ENCODE measurements at regions not wholly inside any gene's neighbourhood (a gene's known extent, or its start where the extent isn't known, plus 50 kb on each side); places are given as distances from the start of the nearest gene placed in this dataset.
A peak's percentile ranks its signal among the peaks of the same experiment; 100 is the strongest.

GRCh38 chr11:103673773-103674172 lies 362.7 kb upstream of the DDI1 start:
- no peak for DNase-seq

- DNase-seq = no peak
These were observed 360.0 kb upstream of the DDI1 start for GRCh38 chr11:103676413-103676812.

GRCh38 chr11:103680826-103681225 lies 355.6 kb upstream of the DDI1 start:
- DNase-seq = no peak

DNA sequence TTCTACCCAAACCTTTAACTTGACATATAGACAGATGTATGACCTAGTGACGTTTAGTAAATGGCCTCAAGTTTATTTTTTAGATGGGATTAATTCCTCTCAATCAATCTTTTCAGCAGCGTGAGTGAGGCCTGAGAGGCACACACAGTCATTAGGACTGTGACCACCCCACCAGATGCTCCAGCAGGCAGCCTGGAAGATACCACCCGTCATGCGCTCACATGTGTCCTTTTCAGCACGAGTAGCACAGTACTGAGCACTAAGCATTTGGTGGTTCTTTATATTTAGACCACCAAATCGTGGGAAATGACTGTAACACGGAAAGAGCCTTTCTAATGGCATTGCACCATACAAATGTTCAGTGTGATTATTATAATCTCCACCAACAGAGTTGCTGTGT lies 354.6 kb upstream of the DDI1 start:
- no peak for DNase-seq

- peak; percentile 58 for DNase-seq
These were observed 353.9 kb upstream of the DDI1 start for GRCh38 chr11:103682318-103683184.

DNA sequence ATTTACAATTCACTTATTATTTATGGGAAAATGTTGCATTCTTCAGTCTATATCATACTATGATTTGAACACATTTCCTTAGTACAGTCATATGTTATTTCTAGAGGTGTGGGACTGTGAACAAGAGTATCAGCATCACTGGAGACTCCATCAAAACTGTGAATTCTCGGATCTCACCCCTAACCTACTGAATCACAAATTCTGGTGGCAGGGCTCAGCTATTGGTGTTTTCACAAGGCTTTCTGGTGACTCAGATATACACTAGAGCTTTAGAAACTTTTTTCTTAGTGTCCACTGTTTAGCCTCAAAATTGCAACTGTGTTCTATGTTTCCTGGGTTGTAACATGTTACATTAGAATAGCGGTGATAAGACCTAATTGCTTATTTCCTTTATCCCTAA lies 352.9 kb upstream of the DDI1 start:
- DNase-seq = no peak

- DNase-seq = no peak
These were observed 347.5 kb upstream of the DDI1 start for GRCh38 chr11:103688924-103689323.

GRCh38 chr11:103690356-103690755 lies 346.1 kb upstream of the DDI1 start:
- DNase-seq = no peak

GRCh38 chr11:103696123-103696522 lies 340.3 kb upstream of the DDI1 start:
- no peak for DNase-seq

- DNase-seq = no peak
These were observed 337.2 kb upstream of the DDI1 start for GRCh38 chr11:103699216-103699615.

- DNase-seq = no peak
These were observed 336.8 kb upstream of the DDI1 start for GRCh38 chr11:103699656-103700055.

- DNase-seq = no peak
These were observed 335.8 kb upstream of the DDI1 start for GRCh38 chr11:103700622-103701021.

DNA sequence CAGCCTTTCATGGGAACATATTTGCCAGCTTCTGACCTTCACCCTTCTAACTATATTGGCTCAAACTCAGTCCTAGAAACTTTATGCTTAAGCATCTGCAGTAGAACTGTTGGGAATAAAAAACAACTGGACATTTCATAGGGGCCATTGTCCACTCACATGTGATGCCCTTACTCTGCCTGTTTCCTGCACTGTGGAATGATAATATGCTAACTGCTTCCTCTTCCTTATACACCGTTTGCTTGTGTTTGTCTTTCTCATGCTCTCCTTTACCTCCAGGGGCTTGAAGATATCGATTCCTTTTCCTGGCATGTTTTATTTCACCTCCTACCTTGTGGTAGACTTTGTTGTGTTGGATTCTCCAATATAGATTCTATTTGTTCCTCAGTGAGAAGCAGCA lies 333.0 kb upstream of the DDI1 start:
- DNase-seq = no peak

- DNase-seq = no peak
These were observed 332.5 kb upstream of the DDI1 start for GRCh38 chr11:103703954-103704353.

- no peak for DNase-seq
These were observed 330.8 kb upstream of the DDI1 start for GRCh38 chr11:103705642-103706041.

DNA sequence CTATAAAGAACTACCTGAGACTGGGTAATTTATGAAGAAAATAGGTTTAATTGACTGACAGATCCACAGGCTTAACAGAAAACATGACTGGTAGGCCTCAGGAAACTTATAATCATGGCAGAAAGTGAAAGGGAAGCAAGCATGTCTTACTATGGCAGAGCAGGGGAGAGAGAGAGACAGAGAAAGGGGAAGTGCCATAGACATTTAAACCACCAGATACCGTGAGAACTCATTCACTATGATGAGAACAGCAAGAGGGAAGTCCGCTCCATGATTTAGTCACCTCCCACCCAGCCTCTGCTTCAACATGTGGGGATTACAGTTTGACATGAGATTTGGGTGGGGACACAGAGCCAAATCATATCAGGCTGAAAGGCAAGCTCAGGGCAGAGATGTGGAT lies 327.1 kb upstream of the DDI1 start:
- DNase-seq = no peak

DNA sequence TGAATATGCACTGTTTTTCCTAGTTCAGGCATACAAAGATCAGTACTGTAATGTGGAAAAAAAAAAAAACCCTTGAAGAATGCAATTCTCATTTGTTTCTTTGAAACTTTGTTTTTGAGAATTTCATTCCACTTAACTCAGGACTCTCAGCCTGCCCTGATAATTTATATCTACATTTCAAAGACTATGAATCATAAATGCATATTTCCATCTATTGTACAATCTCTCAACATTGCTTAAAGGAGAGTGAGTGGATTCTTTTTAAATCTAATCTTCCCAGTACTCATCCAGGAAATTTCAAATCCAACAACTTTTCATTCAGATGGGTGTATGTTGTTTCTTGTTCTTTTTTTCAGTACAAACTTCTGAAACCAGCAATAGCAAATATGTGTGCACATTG lies 322.2 kb upstream of the DDI1 start:
- DNase-seq = no peak

- no peak for DNase-seq
These were observed 320.1 kb upstream of the DDI1 start for GRCh38 chr11:103716363-103716762.

- DNase-seq = no peak
These were observed 309.2 kb upstream of the DDI1 start for GRCh38 chr11:103727262-103727661.

GRCh38 chr11:103729617-103730016 lies 306.8 kb upstream of the DDI1 start:
- DNase-seq = no peak

DNA sequence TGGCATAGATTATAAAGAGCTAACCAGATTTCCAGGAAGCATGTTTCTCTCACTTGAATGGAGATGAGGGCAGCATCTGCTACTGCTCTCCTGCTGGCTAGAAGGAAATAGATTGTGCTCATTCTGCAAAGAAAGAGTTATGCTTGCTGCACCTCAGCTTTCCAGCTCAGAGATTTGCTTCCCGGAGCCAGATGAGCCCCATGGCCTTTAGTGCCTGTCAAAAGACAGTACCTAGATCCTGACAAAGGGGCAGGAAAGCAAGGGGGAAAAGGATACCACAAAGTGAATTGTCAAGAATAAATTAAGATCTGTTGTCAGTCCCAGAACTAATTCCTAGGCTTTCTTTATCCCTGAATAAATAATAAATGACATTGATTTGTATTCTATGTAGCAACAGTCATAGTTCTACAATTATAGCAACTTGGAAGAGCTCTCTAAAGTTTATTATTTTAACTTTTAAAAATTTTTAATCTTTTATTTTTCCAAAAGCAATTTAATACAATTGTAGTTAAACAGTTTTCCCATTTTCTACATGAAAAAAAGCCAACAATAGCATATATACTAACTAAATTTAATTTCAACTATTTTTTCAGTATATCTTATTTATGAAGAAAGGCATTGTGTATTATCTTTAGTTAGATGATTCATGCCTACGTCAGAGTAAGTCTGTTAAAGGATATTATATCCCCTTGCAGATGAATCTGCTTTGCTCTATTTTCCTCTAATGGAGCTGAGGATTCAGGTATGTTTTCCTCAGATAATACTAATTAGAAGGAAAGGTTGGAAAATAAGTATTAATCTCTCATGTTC lies 306.1 kb upstream of the DDI1 start:
- no peak for DNase-seq

DNA sequence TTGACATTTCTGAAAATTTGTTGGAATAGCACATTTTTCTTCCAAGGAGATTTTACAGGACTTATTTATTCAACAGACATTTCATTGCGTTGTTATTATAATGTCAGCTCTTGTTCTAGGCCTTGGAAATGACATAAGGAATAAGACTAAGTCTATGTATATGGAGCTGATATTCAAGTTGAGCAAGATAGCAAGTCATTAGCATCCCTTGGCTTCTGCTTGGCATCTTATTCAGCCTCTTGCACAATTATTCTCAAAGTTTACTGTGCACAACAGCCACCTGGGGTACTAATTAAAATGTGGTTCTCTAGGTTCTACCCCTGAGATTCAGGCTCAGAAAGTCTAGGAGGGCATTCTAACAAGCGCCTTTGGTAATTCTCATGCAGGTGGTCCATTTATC lies 304.8 kb upstream of the DDI1 start:
- DNase-seq = no peak

GRCh38 chr11:103733889-103734288 lies 302.6 kb upstream of the DDI1 start:
- DNase-seq = no peak

GRCh38 chr11:103735497-103736032 lies 300.9 kb upstream of the DDI1 start:
- no peak for DNase-seq

Data from NCI-H774 (cell line).